GM21717 (cell line): ENCODE measurements at regions not wholly inside any gene's neighbourhood (a gene's known extent, or its start where the extent isn't known, plus 50 kb on each side); places are given as distances from the start of the nearest gene placed in this dataset.

Experiments used
- ATAC-seq: cut with Tn5 transposase; IDR thresholded peaks from one replicate; pipeline ENCODE4 v1.9.1; 2021; ENCODE audit warnings: mild to moderate bottlenecking, moderate library complexity; ENCODE audit not compliant: unreplicated experiment

DNA sequence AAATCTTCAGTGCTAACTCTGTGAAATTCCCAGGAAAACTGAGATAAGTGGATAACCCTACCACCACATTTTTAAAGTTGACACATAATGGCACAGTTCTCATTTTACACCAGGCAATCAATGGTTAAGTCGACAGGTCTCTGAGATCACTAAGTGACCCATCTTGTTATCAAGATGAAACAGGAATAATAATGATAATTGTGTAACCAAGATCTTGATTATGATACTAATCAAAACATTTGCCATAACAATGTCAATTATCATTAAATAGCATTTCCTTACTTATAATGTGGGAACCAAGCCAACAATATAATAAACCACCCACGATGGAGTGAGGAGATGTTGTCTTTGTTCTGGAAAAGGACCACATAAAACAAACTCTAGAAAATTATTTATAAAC, 541.6 kb downstream of the TFAP2B start:
- no peak for ATAC-seq

DNA sequence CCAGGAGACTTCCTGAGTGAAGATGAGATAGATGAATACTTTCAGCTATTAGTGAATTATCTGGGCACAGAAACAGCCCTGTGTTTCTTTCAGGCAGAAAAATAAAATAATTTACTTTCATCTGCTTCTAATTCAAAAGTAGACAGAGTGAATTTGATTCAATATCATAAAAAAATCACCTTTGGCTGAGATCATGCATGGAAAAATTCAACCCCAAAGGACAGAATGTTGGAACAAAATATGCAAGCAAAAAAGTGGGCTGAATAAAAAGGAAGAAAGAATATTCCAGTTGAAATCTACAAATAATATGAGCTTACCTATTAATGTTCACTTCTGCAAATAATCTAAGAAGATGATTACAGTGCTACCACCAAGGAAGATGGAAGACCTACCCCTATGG, 546.9 kb downstream of the TFAP2B start:
- no peak for ATAC-seq

DNA sequence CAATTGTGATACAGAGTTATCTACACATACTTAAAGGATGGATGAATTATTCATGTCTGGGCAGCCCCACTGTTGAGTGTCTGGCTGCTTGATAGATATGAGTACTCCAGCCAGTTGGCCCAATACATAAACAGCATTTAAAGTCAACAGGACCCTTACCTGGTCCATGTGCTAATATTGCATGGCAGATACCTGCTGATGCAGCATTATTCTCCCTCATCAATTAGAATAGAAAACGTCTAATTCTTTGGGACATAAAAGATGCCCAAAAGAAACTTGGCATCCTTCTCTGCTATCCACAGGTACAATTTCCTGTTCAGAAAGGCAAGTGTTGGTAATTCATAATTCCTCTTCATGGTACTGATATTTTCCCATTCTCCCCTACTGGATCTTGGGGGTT, 550.8 kb downstream of the TFAP2B start:
- no peak for ATAC-seq

DNA sequence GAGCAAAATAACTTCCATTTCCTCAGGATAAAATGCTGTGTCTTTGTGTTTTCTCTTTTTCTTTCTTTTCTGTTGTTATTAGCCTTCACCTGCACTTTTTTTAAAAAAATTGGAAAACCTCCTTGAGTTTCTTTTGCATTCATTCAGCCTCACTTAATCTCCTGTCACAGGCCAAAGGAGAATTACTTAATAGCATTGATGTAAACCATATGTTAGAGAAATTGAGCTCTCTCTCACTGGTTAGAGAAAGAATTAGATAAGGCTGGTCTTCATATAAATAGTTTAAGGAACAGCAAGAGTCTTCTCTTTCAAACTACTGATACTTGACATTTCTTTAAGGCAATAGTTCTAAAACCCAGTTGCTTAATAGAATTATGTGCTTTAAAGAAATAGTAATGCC, 564.2 kb downstream of the TFAP2B start:
- ATAC-seq, result no peak

DNA sequence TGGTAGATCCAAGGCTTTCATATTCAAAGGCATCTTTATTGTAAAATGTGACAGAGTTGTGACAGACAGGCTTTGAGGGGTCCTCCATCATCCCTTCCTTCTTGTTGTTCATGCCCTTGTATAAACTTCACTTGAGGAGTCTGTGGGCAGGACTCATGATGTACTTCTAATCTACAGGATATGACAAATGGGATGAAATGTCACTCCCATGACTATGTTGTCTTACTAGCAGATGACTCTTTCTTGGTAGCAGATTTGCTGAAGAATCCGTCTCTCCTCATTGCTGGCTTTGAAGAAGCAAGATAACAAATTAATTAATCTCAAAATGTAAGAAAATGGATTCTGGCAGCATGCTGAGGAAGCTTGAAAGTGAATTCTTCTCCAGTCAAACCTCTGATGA, 566.1 kb downstream of the TFAP2B start:
- ATAC-seq, result no peak

DNA sequence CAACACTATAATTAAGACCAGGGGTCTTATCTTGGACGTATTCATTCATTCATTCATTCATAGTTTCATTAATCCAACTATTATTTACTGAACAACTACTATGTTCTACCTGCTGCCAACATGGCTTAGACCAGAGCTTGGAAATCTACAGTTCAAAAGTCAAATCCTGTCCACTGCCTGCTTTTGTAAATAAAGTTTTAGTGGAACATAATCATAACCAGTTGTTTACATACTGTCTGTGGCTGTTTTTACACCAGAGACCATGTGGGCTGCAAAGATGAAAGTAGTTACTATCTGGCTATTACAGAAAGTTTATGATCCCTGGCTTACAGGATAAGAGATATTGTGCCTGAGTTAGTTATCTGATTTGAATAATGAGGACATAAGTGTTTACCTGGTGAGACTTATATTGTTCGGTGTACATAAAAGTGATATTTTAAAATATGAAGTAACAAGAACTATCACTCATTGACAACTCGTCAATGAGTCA, 567.7 kb downstream of the TFAP2B start:
- no peak for ATAC-seq

DNA sequence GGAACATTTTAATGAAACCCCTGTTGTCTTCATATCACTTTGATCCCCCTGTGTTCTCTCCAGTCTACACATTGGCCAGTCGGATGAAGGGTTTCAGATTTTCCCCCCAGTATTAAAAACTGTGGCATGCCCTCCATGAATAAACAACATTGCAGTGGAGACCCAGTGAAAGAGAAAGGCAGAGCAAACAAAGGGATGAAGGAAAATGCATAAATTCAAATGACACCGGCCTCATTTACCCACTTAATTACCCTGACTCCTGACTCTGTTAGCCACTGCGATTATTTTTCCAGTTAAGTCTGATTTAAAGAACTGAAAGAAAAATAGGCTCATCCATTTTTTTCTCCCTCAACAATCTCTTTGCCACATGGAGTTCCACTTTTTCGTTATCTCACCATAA, 569.2 kb downstream of the TFAP2B start:
- no peak for ATAC-seq

DNA sequence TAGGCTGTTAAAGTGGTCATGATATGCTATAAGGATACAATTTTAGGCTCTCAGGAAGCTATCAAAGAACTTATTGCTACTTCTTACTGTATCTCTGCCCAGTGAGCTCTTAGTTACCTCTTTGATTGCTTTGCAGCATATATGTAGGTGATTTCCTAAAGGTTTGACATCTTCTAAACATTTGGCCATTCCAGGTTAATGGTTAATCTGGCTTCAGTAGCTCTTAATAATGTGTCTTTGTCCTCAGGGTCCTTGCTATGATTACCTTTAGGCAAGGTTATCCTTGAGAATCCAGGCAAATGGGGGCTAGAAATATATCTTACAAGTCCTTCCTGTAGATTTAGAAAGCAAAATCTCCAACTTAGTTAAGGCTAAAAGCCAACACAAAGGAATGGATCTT, 575.4 kb downstream of the TFAP2B start:
- ATAC-seq, result no peak

DNA sequence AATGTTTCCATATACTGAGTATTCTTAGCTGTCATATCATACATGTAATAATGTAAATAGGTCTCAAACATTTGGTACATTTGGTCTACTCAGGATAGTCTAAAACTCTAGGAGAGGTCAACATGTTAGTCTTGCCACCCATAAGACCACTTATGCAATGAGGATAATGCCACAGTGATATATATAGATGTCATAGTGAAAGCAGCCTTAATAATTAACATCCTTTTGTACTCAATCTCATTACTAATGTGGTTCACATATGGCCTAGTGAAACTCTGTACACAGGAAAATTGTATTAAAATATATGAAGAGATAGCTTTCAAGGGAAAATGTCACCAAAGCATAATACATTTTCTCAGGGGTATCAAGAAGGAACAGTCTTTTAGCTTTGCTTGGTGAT, 577.9 kb downstream of the TFAP2B start:
- no peak for ATAC-seq

DNA sequence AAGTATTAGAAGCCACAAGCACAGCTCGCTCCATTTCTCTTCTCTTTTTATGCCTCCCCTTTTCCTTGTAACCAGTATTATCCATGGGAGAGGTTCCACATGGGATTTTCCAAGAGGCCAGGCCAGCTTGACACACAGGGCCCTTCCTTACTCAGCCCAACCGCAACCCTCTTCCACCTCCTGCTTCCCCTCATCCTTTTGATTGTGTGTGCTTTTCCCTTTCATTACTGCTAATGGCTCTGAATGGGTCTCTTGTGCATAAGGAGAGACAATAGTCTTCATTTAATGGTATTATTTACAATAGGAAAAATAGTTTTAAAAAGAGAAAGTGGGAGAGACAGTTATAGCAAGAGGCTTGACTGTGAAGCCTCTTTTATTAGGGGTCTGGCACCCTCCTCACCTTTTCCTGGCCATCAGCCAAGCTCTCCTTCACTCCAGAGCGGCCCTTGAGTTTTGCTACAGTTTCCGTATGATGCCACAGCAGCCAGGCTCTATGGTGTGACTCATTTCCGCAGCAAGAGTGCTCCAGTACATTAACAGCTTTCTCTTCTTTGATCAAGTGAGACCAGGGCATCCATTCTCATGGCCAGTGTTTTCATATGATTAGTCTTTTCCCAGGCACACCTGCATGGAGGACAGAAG, 579.5 kb downstream of the TFAP2B start:
- peak; percentile 82 for ATAC-seq

DNA sequence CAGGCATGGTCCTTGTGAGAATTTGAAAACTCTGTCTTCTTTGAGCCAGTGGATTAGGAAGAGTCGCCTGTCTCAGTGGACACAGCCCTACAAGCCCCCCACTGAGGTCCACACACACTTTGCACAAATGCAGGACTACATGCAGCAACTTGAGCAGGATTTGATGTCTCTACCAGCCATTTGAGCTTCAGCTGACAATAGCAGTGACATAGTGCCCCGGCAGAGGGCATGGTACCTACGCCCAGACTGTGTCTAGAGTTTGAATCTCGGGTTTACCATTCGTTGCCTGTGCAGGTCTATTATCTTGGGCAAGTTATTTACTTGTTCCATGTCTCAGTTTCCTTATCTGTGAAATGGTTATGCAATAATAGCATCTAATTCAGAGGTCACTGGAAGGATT, 580.1 kb downstream of the TFAP2B start:
- ATAC-seq, result peak; percentile 45

DNA sequence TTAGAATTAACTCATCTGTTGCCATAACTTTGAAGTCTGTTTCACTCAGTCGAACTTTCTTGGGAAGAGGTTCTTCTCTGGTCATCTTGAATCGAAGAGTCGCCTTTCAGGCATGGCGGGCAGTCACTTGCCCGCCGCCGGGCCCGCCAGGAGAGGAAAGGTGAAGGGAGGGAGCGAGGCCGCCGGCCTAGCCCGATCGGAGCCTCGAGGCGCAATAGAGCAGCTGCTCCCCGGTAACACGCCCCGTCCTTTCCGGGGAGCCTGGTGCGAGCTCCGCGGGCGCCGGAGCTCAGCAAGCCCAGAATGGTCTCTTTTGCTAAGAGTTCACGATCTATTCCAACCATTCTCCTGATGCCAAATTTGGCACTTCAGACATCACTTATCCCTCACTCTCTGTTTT, 591.8 kb downstream of the TFAP2B start:
- no peak for ATAC-seq

DNA sequence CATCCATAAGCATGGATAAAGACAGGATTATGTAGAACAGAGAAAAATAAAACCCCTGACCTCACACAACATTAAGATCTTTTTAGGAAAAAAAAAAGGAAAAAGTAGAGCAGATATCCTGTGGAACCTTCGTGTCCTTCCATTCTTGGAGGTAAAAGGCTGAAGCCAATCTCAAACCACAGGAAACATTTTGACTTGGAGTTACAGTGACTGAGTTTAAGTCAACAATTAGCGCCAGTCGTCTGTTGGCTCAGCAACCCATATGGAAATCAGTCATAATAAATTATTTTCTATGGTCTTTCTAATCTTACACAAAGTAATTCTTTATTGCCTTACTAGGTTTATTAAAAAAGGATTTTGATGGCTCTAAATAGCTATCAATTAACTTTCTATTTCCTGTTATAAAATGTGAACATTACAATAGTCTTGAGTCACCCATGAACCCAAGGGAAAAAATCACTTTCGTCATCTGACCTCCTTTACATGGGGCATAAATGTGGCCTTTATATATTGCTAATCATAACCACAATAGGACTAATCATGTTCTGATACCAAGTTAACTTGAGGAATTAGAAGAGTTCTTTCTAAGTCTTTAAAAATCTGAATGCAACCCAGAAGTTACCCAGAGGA, 592.9 kb downstream of the TFAP2B start:
- no peak for ATAC-seq

DNA sequence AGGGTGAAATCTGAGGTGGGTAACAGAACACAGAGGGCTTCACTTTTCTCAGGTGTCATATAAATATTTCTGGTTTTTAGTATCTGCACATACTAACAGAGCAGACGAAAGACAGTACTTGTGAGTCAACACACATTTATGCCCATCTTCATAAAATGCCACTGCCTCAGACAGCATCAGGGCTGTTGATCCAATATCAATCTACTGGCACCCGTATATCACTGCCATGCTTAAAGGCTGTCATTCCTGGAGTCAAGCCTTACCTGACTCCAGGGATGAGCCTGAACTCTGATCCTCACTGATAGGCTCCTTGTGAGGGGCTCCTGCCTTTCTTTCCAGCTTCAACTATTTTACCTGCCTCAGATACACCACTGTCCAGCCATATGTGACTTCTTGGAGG, 595.7 kb downstream of the TFAP2B start:
- ATAC-seq, result no peak

DNA sequence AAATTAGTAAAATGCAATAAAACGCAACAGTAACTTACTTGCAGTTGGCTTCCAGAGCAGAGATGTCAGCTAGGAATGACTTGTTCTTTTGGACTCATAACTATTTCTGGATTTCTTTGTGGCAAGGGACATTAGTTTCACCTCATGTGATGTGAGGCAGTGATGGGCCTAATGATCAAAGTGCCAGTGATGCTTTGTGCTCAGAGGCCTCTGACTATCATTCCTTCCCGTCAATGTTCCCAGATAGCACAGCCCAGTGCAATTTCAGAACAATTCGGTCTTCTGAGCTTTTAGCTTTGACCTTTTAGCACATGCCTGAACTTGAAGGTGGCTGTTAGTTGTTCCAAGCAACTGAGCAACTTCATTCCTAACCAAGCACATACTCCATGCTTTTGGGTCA, 596.8 kb downstream of the TFAP2B start:
- ATAC-seq, result no peak

DNA sequence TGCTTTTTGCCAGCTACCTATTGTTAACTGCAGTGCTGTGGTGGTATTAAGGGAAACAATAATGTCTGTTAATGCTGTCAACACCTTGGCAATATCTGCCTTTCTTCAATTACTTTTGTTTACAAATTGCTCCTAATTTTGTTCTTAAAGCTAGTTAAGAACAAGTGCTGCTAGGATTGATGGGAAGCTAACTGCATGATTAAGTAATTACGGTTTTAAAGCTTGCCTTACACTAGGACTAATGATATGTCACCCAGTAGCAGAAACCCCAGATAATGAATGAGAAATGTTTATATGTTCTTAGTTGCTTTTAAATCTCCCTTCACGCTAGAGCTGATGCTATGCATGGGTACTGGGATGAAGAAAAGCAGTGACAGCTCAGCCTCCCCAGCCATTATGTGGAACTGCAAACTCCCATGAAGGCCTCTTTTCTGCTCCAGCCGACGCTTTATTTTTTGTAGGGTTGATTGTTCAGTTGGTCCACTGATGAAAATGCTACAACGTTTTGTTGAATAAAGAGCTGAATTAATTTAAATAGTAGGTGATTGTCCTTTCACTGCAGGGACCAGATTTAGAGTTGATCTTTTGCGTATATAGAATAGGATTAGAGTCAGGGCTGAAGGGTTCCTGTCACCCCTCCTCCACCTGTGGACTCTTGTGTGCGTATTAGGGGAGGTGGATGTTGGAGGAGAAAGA, 610.5 kb downstream of the TFAP2B start:
- ATAC-seq, result no peak

DNA sequence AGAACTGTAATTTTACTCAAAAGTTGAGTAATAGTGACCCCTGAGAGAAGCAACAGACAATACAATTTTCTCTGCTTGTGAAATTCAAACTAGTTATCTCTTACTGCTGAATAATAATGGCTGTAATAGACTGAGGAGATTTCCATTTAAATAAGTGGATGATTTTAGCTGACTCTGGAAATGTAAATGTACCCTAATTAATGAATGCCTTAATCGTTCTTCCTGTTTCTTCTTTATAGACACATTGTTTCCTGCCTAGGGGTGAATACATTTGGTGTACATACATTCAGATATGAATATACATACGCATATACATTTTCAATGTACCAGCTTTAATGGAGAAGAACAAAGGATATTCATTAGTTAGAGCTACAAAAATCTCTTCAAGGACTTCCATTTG, 611.9 kb downstream of the TFAP2B start:
- no peak for ATAC-seq

DNA sequence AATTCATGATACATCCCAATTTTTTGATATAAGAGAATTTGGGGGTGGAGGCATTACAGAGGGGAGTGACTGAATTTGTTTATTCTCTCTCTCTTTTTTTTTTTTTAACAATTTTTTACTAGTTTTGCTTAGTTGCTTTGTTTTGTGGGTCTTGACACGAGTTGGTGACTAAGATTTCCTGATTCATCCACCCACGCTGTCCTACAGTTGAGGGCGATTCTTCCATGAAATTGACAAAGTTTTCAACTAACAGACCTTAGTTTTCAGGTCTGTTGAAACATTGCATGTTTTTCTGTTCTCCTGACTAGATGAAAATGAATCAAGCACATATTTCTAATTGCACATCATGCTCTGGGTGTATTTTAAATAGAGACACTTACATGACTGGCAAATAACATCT, 613.8 kb downstream of the TFAP2B start:
- ATAC-seq, result no peak

DNA sequence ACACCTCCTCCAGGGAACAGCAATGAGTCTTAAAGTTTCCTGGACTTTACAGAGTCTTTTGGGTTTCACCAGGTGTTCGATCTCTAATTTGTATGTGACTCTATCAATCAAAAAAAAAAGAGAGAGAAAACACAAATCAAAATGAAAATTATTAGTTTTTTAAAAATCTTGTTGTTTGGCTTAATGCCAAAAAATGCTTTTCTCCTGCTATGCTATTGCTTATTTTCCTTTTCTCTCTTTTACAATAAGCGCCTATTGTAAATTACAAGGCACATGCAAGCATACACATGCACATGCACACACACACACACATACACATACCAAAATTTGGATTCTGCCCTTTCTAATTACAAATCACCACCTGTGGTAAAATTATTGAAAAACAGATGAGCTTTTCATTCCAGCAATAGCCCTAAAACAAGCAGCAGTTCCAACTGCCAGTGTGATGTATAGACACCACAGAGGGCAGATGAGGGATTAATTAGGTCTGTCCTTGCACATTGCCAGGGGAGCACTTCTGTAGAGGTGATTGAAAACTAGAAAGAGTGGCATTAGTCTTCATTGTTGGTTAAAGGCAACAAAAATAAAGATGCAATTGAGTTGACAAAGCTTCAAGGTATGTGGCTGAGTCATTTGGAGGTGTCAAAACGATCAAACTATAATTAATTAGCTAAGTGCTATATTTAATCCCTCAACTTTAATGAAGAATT, 631.7 kb downstream of the TFAP2B start:
- no peak for ATAC-seq

DNA sequence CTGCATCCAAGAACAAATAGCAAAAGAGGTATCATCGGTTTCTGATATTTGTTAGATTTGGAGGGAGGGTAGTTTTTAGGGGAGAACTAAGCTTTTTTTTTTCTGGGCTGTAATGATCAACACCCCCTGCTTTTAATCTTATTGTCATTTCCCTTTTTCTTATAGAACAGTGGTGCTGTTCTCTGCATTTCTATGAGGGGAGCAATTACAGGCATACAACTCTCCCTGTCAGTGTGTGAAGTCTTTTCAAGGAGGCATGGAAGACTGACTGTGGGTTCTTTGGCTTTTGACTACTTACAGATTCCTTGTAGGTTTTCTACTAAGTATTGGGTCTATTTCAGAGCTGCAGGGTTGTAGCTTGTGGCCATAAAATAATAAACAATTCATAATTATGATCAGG, 632.3 kb downstream of the TFAP2B start:
- ATAC-seq, result no peak

DNA sequence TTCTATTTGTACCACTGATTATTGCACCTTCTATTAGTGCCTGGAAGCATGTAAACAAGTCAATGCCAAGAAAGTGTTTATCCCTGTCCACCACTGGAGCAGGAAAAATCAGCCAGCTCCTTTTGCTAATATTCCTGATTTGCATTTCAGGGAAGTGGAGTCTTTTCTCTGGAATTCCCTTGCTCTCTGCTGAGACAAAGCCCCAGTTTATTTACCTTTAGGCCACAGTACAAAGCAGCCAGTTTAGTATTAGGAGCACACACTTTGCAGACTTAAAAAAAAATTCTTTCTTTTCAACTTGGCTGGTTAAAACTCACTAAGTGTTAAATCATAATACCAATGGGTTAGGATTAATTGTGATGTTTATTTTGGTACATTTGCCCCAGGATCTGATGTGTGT, 631.1 kb downstream of the PKHD1 start:
- no peak for ATAC-seq

DNA sequence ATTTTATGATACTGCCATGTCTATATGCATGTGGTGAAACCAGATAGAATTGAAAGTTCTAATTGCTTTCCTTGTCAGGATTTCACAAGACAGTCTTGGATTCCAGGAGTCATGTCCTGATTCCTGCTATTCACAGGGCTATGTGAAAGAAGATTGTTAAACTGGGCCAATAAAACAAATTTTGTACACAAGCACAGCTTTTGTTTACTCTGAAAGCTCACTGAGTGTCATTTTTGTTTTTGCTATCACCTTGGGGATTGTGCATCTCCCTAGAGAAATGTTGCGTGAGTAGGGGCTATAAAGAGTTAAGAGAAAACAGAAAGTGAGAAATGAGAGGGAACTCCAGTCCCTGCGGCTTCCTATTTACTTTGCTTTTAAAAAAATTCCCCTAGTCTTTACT, 627.5 kb downstream of the PKHD1 start:
- peak; percentile 95 for ATAC-seq
